ENCODE measurements at regions not wholly inside any gene's neighbourhood (a gene's known extent, or its start where the extent isn't known, plus 50 kb on each side); places are given as distances from the start of the nearest gene placed in this dataset.
"Not testable (repeated sequence)": the region's sequence is repeated elsewhere in the genome, so short reads cannot be mapped to it uniquely, and the experiment has no call there.

DNA sequence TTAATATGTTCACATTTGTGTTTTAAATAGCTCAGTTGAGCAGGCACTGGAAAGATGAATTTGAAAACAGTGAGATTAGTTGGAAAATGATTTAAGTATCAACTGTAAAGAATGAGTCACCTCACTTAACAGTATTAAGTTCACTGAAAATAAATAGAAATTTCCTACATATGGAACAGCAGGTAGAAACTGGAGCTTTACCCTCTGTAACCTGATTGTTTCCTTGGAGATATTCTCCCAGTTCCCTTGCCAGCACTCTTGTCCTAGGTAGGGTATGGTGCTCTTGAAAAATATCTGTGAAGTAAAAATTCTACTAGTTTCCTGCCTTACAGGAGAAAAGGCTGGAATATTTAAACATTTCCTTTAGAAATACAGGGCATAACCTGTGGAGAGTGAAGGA lies 81.3 kb upstream of the DLGAP1 start:
- intact Hi-C loops (cut with DNase I): no loop called here
- no peak overlapping the region for H3K27ac ChIP-seq
- no peak for DNase-seq
- no peaks in the 10 kb centered on the region for H3K36me3 ChIP-seq
- H3K9me3 ChIP-seq: no peaks in the 10 kb centered on the region
- no peaks in the 10 kb centered on the region for H3K27me3 ChIP-seq
- TF ChIP-seq, protein P1, sequence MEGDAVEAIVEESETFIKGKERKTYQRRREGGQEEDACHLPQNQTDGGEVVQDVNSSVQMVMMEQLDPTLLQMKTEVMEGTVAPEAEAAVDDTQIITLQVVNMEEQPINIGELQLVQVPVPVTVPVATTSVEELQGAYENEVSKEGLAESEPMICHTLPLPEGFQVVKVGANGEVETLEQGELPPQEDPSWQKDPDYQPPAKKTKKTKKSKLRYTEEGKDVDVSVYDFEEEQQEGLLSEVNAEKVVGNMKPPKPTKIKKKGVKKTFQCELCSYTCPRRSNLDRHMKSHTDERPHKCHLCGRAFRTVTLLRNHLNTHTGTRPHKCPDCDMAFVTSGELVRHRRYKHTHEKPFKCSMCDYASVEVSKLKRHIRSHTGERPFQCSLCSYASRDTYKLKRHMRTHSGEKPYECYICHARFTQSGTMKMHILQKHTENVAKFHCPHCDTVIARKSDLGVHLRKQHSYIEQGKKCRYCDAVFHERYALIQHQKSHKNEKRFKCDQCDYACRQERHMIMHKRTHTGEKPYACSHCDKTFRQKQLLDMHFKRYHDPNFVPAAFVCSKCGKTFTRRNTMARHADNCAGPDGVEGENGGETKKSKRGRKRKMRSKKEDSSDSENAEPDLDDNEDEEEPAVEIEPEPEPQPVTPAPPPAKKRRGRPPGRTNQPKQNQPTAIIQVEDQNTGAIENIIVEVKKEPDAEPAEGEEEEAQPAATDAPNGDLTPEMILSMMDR (IDR thresholded peaks at IDR 0.05): no peak
- TF ChIP-seq EP300 (IDR thresholded peaks at IDR 0.05) (no peak), POLR2A (IDR thresholded peaks at IDR 0.05) (no peak)
- H3K4me3 ChIP-seq: no peak overlapping the region
- no peaks in the 10 kb centered on the region for H3K4me1 ChIP-seq (ENCODE audit: insufficient read depth)

DNA sequence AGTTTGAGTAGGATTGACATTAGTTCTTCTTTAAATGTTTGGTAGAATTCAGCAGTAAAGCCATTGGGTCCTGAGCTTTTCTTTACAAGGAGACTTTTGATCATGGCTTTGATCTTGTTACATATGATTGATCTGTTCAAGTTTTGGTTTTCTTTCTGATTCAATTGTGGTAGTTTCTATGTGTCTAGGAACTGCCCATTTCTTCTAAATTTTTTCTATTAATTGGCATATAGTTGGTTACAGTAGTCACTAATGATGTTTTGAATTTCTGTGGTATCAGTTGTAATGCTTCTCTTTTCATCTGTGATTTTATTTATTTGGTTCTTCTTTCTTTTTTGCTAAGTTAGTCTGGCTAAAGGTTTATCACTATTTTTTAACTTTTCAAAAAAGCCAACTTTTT lies 73.3 kb upstream of the DLGAP1 start:
- DNase-seq: no peak
- TF ChIP-seq, protein P1 (IDR thresholded peaks at IDR 0.05): no peak
- TF ChIP-seq POLR2A (IDR thresholded peaks at IDR 0.05) (no peak), EP300 (IDR thresholded peaks at IDR 0.05) (no peak)
- H3K9me3 ChIP-seq: no peaks in the 10 kb centered on the region
- no peaks in the 10 kb centered on the region for H3K36me3 ChIP-seq
- H3K4me3 ChIP-seq: no peak overlapping the region
- no peaks in the 10 kb centered on the region for H3K4me1 ChIP-seq (ENCODE audit: insufficient read depth)
- H3K27ac ChIP-seq: no peak overlapping the region
- H3K27me3 ChIP-seq: no peaks in the 10 kb centered on the region
- intact Hi-C loops (cut with DNase I): no loop called here

DNA sequence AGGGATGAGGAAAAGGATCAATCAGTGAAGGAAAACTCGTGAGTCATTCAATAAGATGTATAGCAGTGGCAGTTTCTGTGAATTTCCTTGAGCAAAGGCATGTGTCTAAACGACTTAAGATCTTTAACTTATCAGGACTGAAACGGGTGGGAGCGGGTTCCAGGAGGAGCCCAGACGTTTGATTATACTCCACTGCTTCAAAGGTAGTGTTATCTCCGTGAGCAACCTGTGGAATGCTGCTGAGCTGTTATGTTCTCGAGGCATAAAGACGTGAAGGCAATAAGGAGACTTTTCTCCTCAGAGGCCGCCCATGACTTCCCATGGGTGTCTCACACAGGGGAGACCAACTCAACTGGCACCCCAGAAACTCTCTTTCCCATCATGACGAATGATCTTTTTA lies 72.7 kb upstream of the DLGAP1 start:
- H3K27ac ChIP-seq; H3K4me1 ChIP-seq (ENCODE audit: insufficient read depth); H3K4me3 ChIP-seq; H3K27me3 ChIP-seq; DNase-seq; intact Hi-C loops (cut with DNase I); H3K9me3 ChIP-seq; H3K36me3 ChIP-seq: not testable (repeated sequence)
- WGBS, 3 donors: 22 to 38% (median 23%) methylated on average over 10 of the region's 10 CpGs

DNA sequence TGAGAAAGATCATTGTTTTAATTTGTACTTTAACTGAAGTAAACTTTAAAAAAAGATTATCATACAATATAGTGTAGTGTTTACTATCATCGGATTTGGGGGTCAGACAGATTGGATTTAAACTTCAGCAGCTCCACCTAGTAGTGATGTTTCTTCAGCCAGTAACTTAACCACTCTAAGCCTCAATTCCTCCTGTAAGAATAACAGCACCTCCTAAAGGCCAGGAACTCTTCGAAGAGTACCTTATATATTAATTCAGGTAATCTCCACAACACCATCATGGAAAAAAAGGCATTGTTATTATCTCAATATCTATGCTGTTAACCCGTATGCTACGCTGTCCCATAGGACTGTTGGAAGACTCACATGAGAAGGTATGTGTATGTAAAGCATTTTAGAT lies 69.0 kb upstream of the DLGAP1 start:
- H3K36me3 ChIP-seq: no peaks in the 10 kb centered on the region
- TF ChIP-seq EP300 (IDR thresholded peaks at IDR 0.05) (no peak), POLR2A (IDR thresholded peaks at IDR 0.05) (no peak)
- TF ChIP-seq, protein P1 (IDR thresholded peaks at IDR 0.05): no peak
- no peaks in the 10 kb centered on the region for H3K9me3 ChIP-seq
- intact Hi-C loops (cut with DNase I): no loop called here
- H3K27me3 ChIP-seq: no peaks in the 10 kb centered on the region
- no peak for DNase-seq
- WGBS, 3 donors: 65 to 71% (median 69%) methylated on average over 4 of the region's 4 CpGs
- no peak overlapping the region for H3K4me3 ChIP-seq
- no peak overlapping the region for H3K27ac ChIP-seq
- H3K4me1 ChIP-seq (ENCODE audit: insufficient read depth): no peaks in the 10 kb centered on the region

DNA sequence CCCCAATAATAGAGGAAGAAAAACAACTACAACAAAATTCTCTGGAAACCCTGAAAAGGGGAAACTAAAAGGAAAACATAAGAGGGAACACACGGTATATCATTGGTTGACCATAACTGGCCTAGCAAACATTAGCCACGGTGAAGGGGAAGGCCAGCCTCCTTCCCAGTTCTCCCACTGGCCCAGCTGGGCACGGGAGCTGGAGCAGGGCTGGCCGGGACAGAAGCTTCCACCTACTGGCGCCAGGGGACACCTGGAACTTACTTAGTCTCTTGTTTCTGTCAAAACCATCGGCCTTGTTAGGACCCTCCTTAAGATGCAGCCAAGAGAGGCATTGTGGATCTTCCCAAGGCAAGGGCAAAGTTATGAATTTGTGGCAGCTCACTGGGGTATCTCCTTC lies 56.1 kb upstream of the DLGAP1 start:
- WGBS, 3 donors: 82 to 86% (median 84%) methylated on average over 6 of the region's 6 CpGs
- no peak for DNase-seq
- TF ChIP-seq, protein P1 (IDR thresholded peaks at IDR 0.05): no peak
- TF ChIP-seq EP300 (IDR thresholded peaks at IDR 0.05) (no peak), POLR2A (IDR thresholded peaks at IDR 0.05) (no peak)
- Histone ChIP-seq H3K36me3 (no peaks in the 10 kb centered on the region), H3K4me3 (no peak overlapping the region), H3K27ac (no peak overlapping the region), H3K27me3 (no peaks in the 10 kb centered on the region), H3K9me3 (no peaks in the 10 kb centered on the region), H3K4me1 (ENCODE audit: insufficient read depth) (no peaks in the 10 kb centered on the region)
- intact Hi-C loops (cut with DNase I): no loop called here
